T-cell (primary cell): ENCODE measurements at regions not wholly inside any gene's neighbourhood (a gene's known extent, or its start where the extent isn't known, plus 50 kb on each side); places are given as distances from the start of the nearest gene placed in this dataset.

Experiments
- ATAC-seq, 4 experiments: fragments of 200-7000 bp in 3 of 4; fragments of 150-1000 bp in 1 of 4; cut with Tn5 transposase; replicated peaks in 1 of 4; 1 replicate in 3 of 4; 2 replicates in 1 of 4; pipeline ENCODE4 v1.10.0; 2021; ENCODE audit warnings: moderate library complexity in 3 of 4, mild to moderate bottlenecking in 2 of 4, moderate number of reproducible peaks in 1 of 4
- CTCF ChIA-PET, 2 donors: fragments of 300-600 bp; sonication (Branson Sonifier 250); formaldehyde crosslinking; loops; one replicate each; lab custom pipeline; 2022; ENCODE audit warnings: antibody characterized with exemption in 2 of 2; lab: Charles Lee
- POLR2A ChIA-PET, 2 donors: fragments of 300-600 bp; sonication (Branson Sonifier 250); formaldehyde crosslinking; loops; one replicate each; lab custom pipeline; 2022; ENCODE audit warnings: antibody characterized with exemption in 2 of 2; lab: Charles Lee
- DNase-seq, 35 experiments: peaks; one replicate each; pipeline versions ENCODE4 v3.0.0 to v3.0.0-alpha.2; 2013 to 2023
- H3K27ac ChIP-seq: one replicate; pipeline ENCODE4 v1.5.1; 2013; ENCODE audit warnings: low read length
- H3K27me3 ChIP-seq, 2 experiments: replicated peaks in 1 of 2; 1 replicate in 1 of 2; 2 replicates in 1 of 2; pipeline versions ENCODE4 v1.6.1 to v1.7.0; 2013; ENCODE audit warnings: low read length in 1 of 2, mixed read lengths in 1 of 2; ENCODE audit not compliant: control insufficient read depth in 2 of 2, insufficient read depth in 2 of 2; ENCODE audit errors: extremely low read depth in 1 of 2
- H3K36me3 ChIP-seq, 2 donors: 1 replicate in 1 of 2; 2 replicates in 1 of 2; pipeline versions ENCODE4 v1.6.1 to v1.7.0; 2013; ENCODE audit warnings: low read length in 1 of 2; ENCODE audit not compliant: control insufficient read depth in 2 of 2, insufficient read depth in 1 of 2; ENCODE audit errors: extremely low read depth in 1 of 2
- H3K4me1 ChIP-seq, 2 experiments: 1 replicate in 1 of 2; 2 replicates in 1 of 2; pipeline versions ENCODE4 v1.6.1 to v1.7.0; 2013; ENCODE audit warnings: low read length in 2 of 2, mixed read lengths in 1 of 2; ENCODE audit not compliant: insufficient read depth in 2 of 2, control insufficient read depth in 1 of 2; ENCODE audit errors: extremely low read depth in 1 of 2
- H3K4me3 ChIP-seq, 2 donors: 1 replicate in 1 of 2; 2 replicates in 1 of 2; pipeline versions ENCODE4 v1.5.1 to v1.7.0; 2013; ENCODE audit warnings: mild to moderate bottlenecking in 2 of 2, low read length in 1 of 2, moderate library complexity in 1 of 2; ENCODE audit not compliant: control insufficient read depth in 1 of 2; ENCODE audit errors: extremely low read depth in 1 of 2
- H3K9me3 ChIP-seq: 2 replicates; pipeline ENCODE4 v1.7.0; 2013
- H3K27ac Mint-ChIP-seq, 2 donors: one replicate each; pipeline ENCODE4 v1.8.0; 2020 to 2021; ENCODE audit warnings: mild to moderate bottlenecking in 2 of 2, mixed read lengths in 2 of 2
- H3K27me3 Mint-ChIP-seq, 2 donors: one replicate each; pipeline ENCODE4 v1.8.0; 2021 to 2022; ENCODE audit warnings: mixed read lengths in 2 of 2
- H3K36me3 Mint-ChIP-seq: one replicate; pipeline ENCODE4 v1.8.0; 2021; ENCODE audit warnings: mixed read lengths
- H3K4me1 Mint-ChIP-seq, 3 donors: one replicate each; pipeline ENCODE4 v1.8.0; 2020 to 2022; ENCODE audit warnings: mixed read lengths in 3 of 3, mild to moderate bottlenecking in 1 of 3
- H3K4me3 Mint-ChIP-seq, 3 donors: one replicate each; pipeline ENCODE4 v1.8.0; 2020 to 2022; ENCODE audit warnings: mild to moderate bottlenecking in 3 of 3, mixed read lengths in 3 of 3, moderate library complexity in 3 of 3
- H3K9me3 Mint-ChIP-seq, 3 donors: one replicate each; pipeline ENCODE4 v1.8.0; 2020 to 2022; ENCODE audit warnings: mixed read lengths in 3 of 3
- WGBS: methylation state at CpG from one replicate; pipeline ENCODE4 v1.1.5; 2013; ENCODE audit warnings: missing lambda C conversion rate; ENCODE audit not compliant: insufficient coverage; 5-methylcytosine and 5-hydroxymethylcytosine counted together

DNA sequence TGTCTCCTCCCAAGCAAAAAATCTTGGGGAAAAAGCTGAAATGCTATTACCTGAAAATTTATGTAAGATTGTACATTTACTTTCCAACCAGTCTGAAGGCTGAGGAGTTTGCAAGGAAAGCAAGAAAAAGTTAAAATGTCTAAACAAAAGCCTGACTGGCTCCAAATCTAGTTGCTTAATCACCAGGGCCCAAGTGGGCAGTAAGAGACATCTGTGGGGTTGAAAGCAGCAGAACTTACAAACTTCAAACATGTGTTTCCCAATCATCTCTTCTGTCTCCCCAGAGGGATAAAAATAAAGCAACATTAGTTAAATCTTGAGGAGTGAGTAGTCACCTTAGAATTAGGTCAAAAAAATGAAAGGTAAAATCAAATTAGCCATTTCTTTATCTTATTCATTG lies 98.6 kb downstream of the OGFRL1 start:
- H3K4me3 ChIP-seq = no peak overlapping the region
- Mint-ChIP-seq H3K4me3 (no peak overlapping the region), H3K27ac (no peak overlapping the region), H3K36me3 (no peaks in the 10 kb centered on the region), H3K27me3 (peaks cover 11 to 21% of the 10 kb centered on the region in 2 donors), H3K4me1 (no peaks in the 10 kb centered on the region), H3K9me3 (no peaks in the 10 kb centered on the region)
- DNase-seq = no peak
- no peaks in the 10 kb centered on the region for H3K27me3 ChIP-seq
- no peak for ATAC-seq
- no peaks in the 10 kb centered on the region for H3K4me1 ChIP-seq
- no peaks in the 10 kb centered on the region for H3K9me3 ChIP-seq
- H3K27ac ChIP-seq = no peak overlapping the region
- no peaks in the 10 kb centered on the region for H3K36me3 ChIP-seq
- ChIA-PET POLR2A (no interaction called here), CTCF (no interaction called here)

GRCh38 chr6:71388068-71388744 lies 99.6 kb downstream of the OGFRL1 start:
- no peak overlapping the region for H3K4me3 ChIP-seq
- no peak overlapping the region for H3K27ac Mint-ChIP-seq
- no peak overlapping the region for H3K4me3 Mint-ChIP-seq
- peaks cover 11 to 21% of the 10 kb centered on the region in 2 donors for H3K27me3 Mint-ChIP-seq
- no peaks in the 10 kb centered on the region for H3K36me3 ChIP-seq
- CTCF ChIA-PET = interaction anchor here in 1 of 2 donors (0.5 kb wide), 1 partner anchor 68 kb away, joined by 3 read pairs; no protein-coding TSS in a partner anchor
- no peaks in the 10 kb centered on the region for H3K9me3 ChIP-seq
- no peak overlapping the region for H3K27ac ChIP-seq
- POLR2A ChIA-PET = no interaction called here
- no CpG with 5 or more reads among the region's 1 CpG for WGBS
- H3K27me3 ChIP-seq = no peaks in the 10 kb centered on the region
- ATAC-seq = no peak
- no peaks in the 10 kb centered on the region for H3K4me1 ChIP-seq
- no peaks in the 10 kb centered on the region for H3K4me1 Mint-ChIP-seq
- DNase-seq = no peak
- no peaks in the 10 kb centered on the region for H3K36me3 Mint-ChIP-seq
- H3K9me3 Mint-ChIP-seq = no peaks in the 10 kb centered on the region

- no peak for ATAC-seq
- H3K27ac ChIP-seq = no peak overlapping the region
- H3K27me3 ChIP-seq = no peaks in the 10 kb centered on the region
- H3K9me3 ChIP-seq = no peaks in the 10 kb centered on the region
- Mint-ChIP-seq H3K9me3 (no peaks in the 10 kb centered on the region), H3K4me3 (no peak overlapping the region), H3K36me3 (no peaks in the 10 kb centered on the region), H3K27me3 (peaks cover 8 to 18% of the 10 kb centered on the region in 2 donors), H3K4me1 (no peaks in the 10 kb centered on the region), H3K27ac (no peak overlapping the region)
- DNase-seq = no peak
- POLR2A ChIA-PET = no interaction called here
- no peak overlapping the region for H3K4me3 ChIP-seq
- WGBS = 0% methylated on average over 1 of the region's 4 CpGs
- CTCF ChIA-PET = interaction anchor here in 1 of 2 donors (0.5 kb wide), 1 partner anchor 69 kb away, joined by 3 read pairs; no protein-coding TSS in a partner anchor
- no peaks in the 10 kb centered on the region for H3K36me3 ChIP-seq
- H3K4me1 ChIP-seq = no peaks in the 10 kb centered on the region
Measured at GRCh38 chr6:71388856-71389527, 100.4 kb downstream of the OGFRL1 start.

DNA sequence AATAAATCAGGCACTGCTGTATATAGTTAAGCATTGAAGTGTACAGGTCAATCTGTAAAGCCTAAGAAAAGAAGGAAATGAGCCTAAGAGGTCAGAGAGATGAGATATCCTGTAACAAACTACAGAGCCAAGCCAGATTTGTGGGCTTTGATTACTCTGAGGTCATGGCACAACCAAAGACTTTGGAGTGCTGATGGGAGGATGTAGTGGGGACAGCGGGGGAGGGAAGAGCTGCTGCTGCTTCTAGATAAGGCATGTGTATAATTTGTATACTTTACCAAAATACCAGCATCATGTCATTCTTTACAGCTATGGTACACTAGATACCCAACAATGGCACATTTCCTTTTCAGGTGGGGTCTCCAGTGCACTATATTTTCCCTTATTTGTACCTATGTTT lies 102.5 kb downstream of the OGFRL1 start:
- Mint-ChIP-seq H3K4me3 (no peak overlapping the region), H3K9me3 (no peaks in the 10 kb centered on the region), H3K27ac (no peak overlapping the region), H3K27me3 (peaks cover 8 to 16% of the 10 kb centered on the region in 2 donors), H3K4me1 (no peaks in the 10 kb centered on the region), H3K36me3 (no peaks in the 10 kb centered on the region)
- no peak overlapping the region for H3K27ac ChIP-seq
- no peaks in the 10 kb centered on the region for H3K9me3 ChIP-seq
- ChIA-PET CTCF (interaction anchor here in 1 of 2 donors (0.7 kb wide), 1 partner anchor 10 kb away, joined by 6 read pairs; no protein-coding TSS in a partner anchor), POLR2A (no interaction called here)
- no peaks in the 10 kb centered on the region for H3K36me3 ChIP-seq
- no CpG with 5 or more reads among the region's 1 CpG for WGBS
- no peaks in the 10 kb centered on the region for H3K27me3 ChIP-seq
- H3K4me3 ChIP-seq = no peak overlapping the region
- DNase-seq (no peak), ATAC-seq (no peak)
- H3K4me1 ChIP-seq = no peaks in the 10 kb centered on the region

DNA sequence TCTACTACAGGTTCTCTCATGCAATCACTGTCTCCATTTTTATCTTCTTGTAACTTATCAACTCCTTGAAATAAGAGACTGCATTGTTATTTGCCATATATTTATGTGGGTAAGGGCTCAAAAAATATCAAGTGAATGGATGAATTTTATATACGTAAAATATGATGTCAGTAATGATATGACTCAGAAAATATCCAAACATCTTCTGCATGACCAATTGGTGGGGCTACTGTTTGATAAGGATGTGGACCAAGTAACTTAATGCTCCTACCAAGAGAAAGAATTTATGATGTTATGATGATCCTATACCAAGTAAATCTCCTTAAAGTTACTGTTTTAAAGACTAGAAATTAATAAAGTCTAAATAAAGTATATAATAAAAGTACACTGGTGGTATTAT lies 103.7 kb downstream of the OGFRL1 start:
- H3K27me3 ChIP-seq = no peaks in the 10 kb centered on the region
- DNase-seq = no peak
- no peak overlapping the region for H3K27ac ChIP-seq
- H3K4me3 Mint-ChIP-seq = no peak overlapping the region
- no peaks in the 10 kb centered on the region for H3K4me1 ChIP-seq
- H3K4me1 Mint-ChIP-seq = no peaks in the 10 kb centered on the region
- no peak overlapping the region for H3K4me3 ChIP-seq
- ChIA-PET POLR2A (interaction anchor here in 1 of 2 donors (0.6 kb wide), 1 partner anchor 22 kb away, joined by 3 read pairs; no protein-coding TSS in a partner anchor), CTCF (no interaction called here)
- no CpG with 5 or more reads among the region's 1 CpG for WGBS
- no peaks in the 10 kb centered on the region for H3K36me3 Mint-ChIP-seq
- no peak for ATAC-seq
- H3K9me3 ChIP-seq = no peaks in the 10 kb centered on the region
- H3K27ac Mint-ChIP-seq = no peak overlapping the region
- no peaks in the 10 kb centered on the region for H3K36me3 ChIP-seq
- peaks cover 8 to 18% of the 10 kb centered on the region in 2 donors for H3K27me3 Mint-ChIP-seq
- no peaks in the 10 kb centered on the region for H3K9me3 Mint-ChIP-seq

DNA sequence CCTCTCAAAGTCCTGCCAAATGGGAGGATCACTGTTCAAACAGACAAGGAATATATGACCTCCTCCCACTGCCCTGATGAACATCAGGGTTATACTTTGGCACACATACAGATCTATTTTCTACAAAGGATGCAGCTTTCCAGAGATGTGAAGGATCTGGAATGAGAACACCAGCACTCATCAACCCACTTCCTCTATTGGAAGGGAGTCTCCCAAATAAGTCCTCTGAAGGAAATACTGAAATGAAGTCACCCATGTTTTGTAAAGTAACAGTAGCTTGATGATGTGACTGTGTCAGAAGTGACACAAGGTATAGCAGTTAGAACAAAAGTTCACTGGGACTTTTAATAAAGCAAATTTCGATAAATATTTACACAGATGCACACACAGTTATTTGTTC lies 104.9 kb downstream of the OGFRL1 start:
- ATAC-seq = no peak
- no peak for DNase-seq
- no peaks in the 10 kb centered on the region for H3K36me3 Mint-ChIP-seq
- no peaks in the 10 kb centered on the region for H3K4me1 Mint-ChIP-seq
- H3K27me3 Mint-ChIP-seq = peaks cover 8 to 23% of the 10 kb centered on the region in 2 donors
- Histone ChIP-seq H3K4me3 (no peak overlapping the region), H3K36me3 (no peaks in the 10 kb centered on the region), H3K4me1 (no peaks in the 10 kb centered on the region), H3K9me3 (no peaks in the 10 kb centered on the region), H3K27me3 (no peaks in the 10 kb centered on the region), H3K27ac (no peak overlapping the region)
- no peak overlapping the region for H3K27ac Mint-ChIP-seq
- WGBS = no CpG with 5 or more reads among the region's 1 CpG
- ChIA-PET CTCF (no interaction called here), POLR2A (no interaction called here)
- no peaks in the 10 kb centered on the region for H3K9me3 Mint-ChIP-seq
- no peak overlapping the region for H3K4me3 Mint-ChIP-seq
